Lower lobe of right lung (tissue), 2 donors: ENCODE measurements at regions not wholly inside any gene's neighbourhood (a gene's known extent, or its start where the extent isn't known, plus 50 kb on each side); places are given as distances from the start of the nearest gene placed in this dataset.

ENCODE experiments used
- ATAC-seq, 2 donors: fragments of 200-7000 bp; cut with Tn5 transposase; one replicate each; pipeline ENCODE4 v1.9.1; 2020 to 2022; ENCODE audit warnings: mild to moderate bottlenecking in 2 of 2, moderate library complexity in 2 of 2
- DNase-seq: peaks from one replicate; pipeline ENCODE4 v3.0.0-alpha.2; 2020
- H3K27ac ChIP-seq: fragments of 200-600 bp; one replicate; pipeline ENCODE4 v1.8.0; 2022
- H3K27me3 ChIP-seq: fragments of 200-600 bp; one replicate; pipeline ENCODE4 v1.8.0; 2022; ENCODE audit warnings: low read depth
- H3K36me3 ChIP-seq: fragments of 200-600 bp; one replicate; pipeline ENCODE4 v1.8.0; 2022; ENCODE audit warnings: mild to moderate bottlenecking
- H3K4me1 ChIP-seq: fragments of 200-600 bp; one replicate; pipeline ENCODE4 v1.8.0; 2022
- H3K4me3 ChIP-seq: fragments of 200-600 bp; one replicate; pipeline ENCODE4 v1.8.0; 2022; ENCODE audit warnings: mild to moderate bottlenecking
- H3K9me3 ChIP-seq: fragments of 200-600 bp; one replicate; pipeline ENCODE4 v1.8.0; 2022
- CTCF ChIP-seq: fragments of 200-600 bp; IDR thresholded peaks from one replicate; pipeline ENCODE4 v1.8.0; 2022; ENCODE audit warnings: antibody characterized with exemption, mild to moderate bottlenecking
- intact Hi-C: fragments of 100-400 bp; cut with DNase I; formaldehyde crosslinking; loops from one replicate; pipeline ENCODE4 v1.11.0; 2022
- donor health status: DM: no; HTN: yes; CAD: no; lungs with severe emphysema.

- H3K4me3 ChIP-seq, result no peak overlapping the region
- H3K9me3 ChIP-seq, result no peaks in the 10 kb centered on the region
- no peak for ATAC-seq
- no peaks in the 10 kb centered on the region for H3K27me3 ChIP-seq
- no peaks in the 10 kb centered on the region for H3K36me3 ChIP-seq
- TF ChIP-seq CTCF, result no peak
- intact Hi-C loops, result no loop called here
- no peak overlapping the region for H3K27ac ChIP-seq
- no peak for DNase-seq
- H3K4me1 ChIP-seq, result no peaks in the 10 kb centered on the region
These were observed 123.8 kb upstream of the PRPS1L1 start for GRCh38 chr7:18151422-18151821.

GRCh38 chr7:18153183-18153748 lies 125.6 kb upstream of the PRPS1L1 start:
- H3K36me3 ChIP-seq, result no peaks in the 10 kb centered on the region
- no peaks in the 10 kb centered on the region for H3K9me3 ChIP-seq
- no peaks in the 10 kb centered on the region for H3K27me3 ChIP-seq
- intact Hi-C loops, result no loop called here
- TF ChIP-seq CTCF, result no peak
- ATAC-seq (no peak), DNase-seq (no peak)
- H3K4me3 ChIP-seq, result no peak overlapping the region
- H3K4me1 ChIP-seq, result no peaks in the 10 kb centered on the region
- no peak overlapping the region for H3K27ac ChIP-seq

DNA sequence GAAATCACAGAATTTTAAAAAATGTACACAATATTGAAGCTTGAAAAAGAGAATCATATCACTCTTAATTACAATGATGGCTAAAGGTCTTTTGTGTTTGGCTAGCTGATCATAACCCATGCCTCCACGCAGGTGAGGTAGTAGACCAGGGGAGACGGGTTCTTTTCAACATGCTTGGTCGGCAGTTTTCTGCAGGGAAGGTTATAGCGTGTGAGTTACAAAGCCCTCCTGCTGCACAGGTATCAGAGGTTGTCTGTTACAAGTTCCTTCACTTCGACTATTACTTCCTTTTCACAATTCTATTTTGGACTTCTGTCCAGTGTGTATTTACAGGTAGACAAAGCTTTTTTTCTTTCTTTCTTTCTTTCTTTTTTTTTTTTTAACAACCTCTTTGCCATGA lies 127.1 kb upstream of the PRPS1L1 start:
- H3K4me1 ChIP-seq, result no peaks in the 10 kb centered on the region
- H3K27ac ChIP-seq, result no peak overlapping the region
- no peaks in the 10 kb centered on the region for H3K36me3 ChIP-seq
- H3K9me3 ChIP-seq, result no peaks in the 10 kb centered on the region
- no peak overlapping the region for H3K4me3 ChIP-seq
- intact Hi-C loops, result no loop called here
- DNase-seq (no peak), ATAC-seq (no peak)
- no peak for TF ChIP-seq CTCF
- no peaks in the 10 kb centered on the region for H3K27me3 ChIP-seq

- no peaks in the 10 kb centered on the region for H3K36me3 ChIP-seq
- no peaks in the 10 kb centered on the region for H3K27me3 ChIP-seq
- no peak overlapping the region for H3K27ac ChIP-seq
- intact Hi-C loops, result no loop called here
- DNase-seq, result no peak
- no peak for TF ChIP-seq CTCF
- no peaks in the 10 kb centered on the region for H3K9me3 ChIP-seq
- no peaks in the 10 kb centered on the region for H3K4me1 ChIP-seq
- no peak overlapping the region for H3K4me3 ChIP-seq
- no peak for ATAC-seq
These were observed 129.6 kb upstream of the PRPS1L1 start for GRCh38 chr7:18157233-18157632.

DNA sequence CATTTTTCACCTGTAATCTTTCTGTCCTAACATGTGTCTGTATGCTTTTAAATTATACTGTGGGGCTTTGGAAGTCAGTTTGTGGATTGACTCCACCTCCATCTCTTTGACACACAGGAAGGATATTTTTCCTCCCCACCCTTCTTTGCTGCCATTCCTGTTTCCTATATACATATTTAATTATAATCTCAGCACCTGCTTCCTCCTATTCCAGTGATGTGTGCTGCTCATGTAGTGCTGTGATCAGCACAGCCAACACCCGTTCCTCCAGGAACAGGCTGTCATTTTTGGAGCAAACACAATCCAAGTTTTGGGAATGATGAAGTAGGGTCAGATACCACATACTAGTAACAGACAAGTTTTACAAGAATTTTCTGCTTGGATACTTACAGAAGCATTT lies 135.0 kb upstream of the PRPS1L1 start:
- Histone ChIP-seq H3K36me3 (no peaks in the 10 kb centered on the region), H3K4me3 (no peak overlapping the region), H3K9me3 (no peaks in the 10 kb centered on the region), H3K27ac (no peak overlapping the region), H3K27me3 (no peaks in the 10 kb centered on the region), H3K4me1 (no peaks in the 10 kb centered on the region)
- intact Hi-C loops, result no loop called here
- no peak for ATAC-seq
- DNase-seq, result no peak
- TF ChIP-seq CTCF, result no peak

GRCh38 chr7:18163091-18163490 lies 135.4 kb upstream of the PRPS1L1 start:
- Histone ChIP-seq H3K4me1 (no peaks in the 10 kb centered on the region), H3K4me3 (no peak overlapping the region), H3K9me3 (no peaks in the 10 kb centered on the region), H3K27ac (no peak overlapping the region), H3K36me3 (no peaks in the 10 kb centered on the region), H3K27me3 (no peaks in the 10 kb centered on the region)
- no peak for DNase-seq
- no peak for ATAC-seq
- TF ChIP-seq CTCF, result no peak
- intact Hi-C loops, result no loop called here
